Hepatocyte (in vitro differentiated cells): ENCODE measurements at regions not wholly inside any gene's neighbourhood (a gene's known extent, or its start where the extent isn't known, plus 50 kb on each side); places are given as distances from the start of the nearest gene placed in this dataset.

ENCODE experiments used
- CTCF ChIP-seq: fragments of 200-600 bp; sonication (generic); IDR thresholded peaks from 2 replicates; pipeline ENCODE4 v1.5.1; 2016; ENCODE audit warnings: antibody characterized with exemption, mild to moderate bottlenecking; ENCODE audit not compliant: poor library complexity
- EZH2 ChIP-seq: fragments of 200-600 bp; sonication (generic); IDR thresholded peaks from 2 replicates; pipeline ENCODE4 v1.6.1; 2016; ENCODE audit warnings: antibody characterized with exemption, mild to moderate bottlenecking, borderline replicate concordance
- EZH2phosphoT487 ChIP-seq: fragments of 200-600 bp; sonication (generic); IDR thresholded peaks from one replicate; pipeline ENCODE4 v1.6.1; 2018; ENCODE audit warnings: antibody characterized with exemption, mild to moderate bottlenecking, low read depth, moderate library complexity; ENCODE audit not compliant: unreplicated experiment, severe bottlenecking

GRCh38 chr1:218592688-218593087, 247.6 kb downstream of the TGFB2 start:
- no peak for TF ChIP-seq CTCF
- no peak for TF ChIP-seq EZH2
- TF ChIP-seq EZH2phosphoT487: no peak
